K562 (cell line): ENCODE measurements at regions not wholly inside any gene's neighbourhood (a gene's known extent, or its start where the extent isn't known, plus 50 kb on each side); places are given as distances from the start of the nearest gene placed in this dataset.

Experiments
- DACH1 ChIP-seq: fragments of 450-650 bp; IDR thresholded peaks from 2 replicates; pipeline ENCODE4 v1.6.1; 2018; ENCODE audit not compliant: partially characterized antibody
- DEAF1 ChIP-seq: fragments of 450-650 bp; formaldehyde crosslinking; IDR thresholded peaks from 2 replicates; pipeline ENCODE4 v1.4.0; 2020; ENCODE audit warnings: mild to moderate bottlenecking, moderate library complexity
- DPF2 ChIP-seq: fragments of 450-650 bp; IDR thresholded peaks from 2 replicates; pipeline ENCODE4 v1.6.1; 2016
- EGR1 ChIP-seq: fragments of 450-650 bp; conservative IDR thresholded peaks from 2 replicates; pipeline ENCODE4 v1.6.1; 2017; ENCODE audit warnings: mild to moderate bottlenecking
- ETV1 ChIP-seq: fragments of 450-650 bp; conservative IDR thresholded peaks from 2 replicates; pipeline ENCODE4 v1.6.1; 2016; ENCODE audit warnings: missing genetic modification characterization, control low read depth, low read depth, missing compliant biosample characterization
- FOS ChIP-seq: IDR thresholded peaks from 3 replicates; pipeline ENCODE4 v1.6.1; 2011; ENCODE audit not compliant: insufficient read length; ENCODE audit errors: extremely low read depth
- GTF3C2 ChIP-seq: IDR thresholded peaks from 3 replicates; pipeline ENCODE4 v1.6.1; 2011; ENCODE audit warnings: borderline replicate concordance, mild to moderate bottlenecking, moderate library complexity; ENCODE audit not compliant: insufficient read length; ENCODE audit errors: extremely low read depth
- HMG20B ChIP-seq: fragments of 250-450 bp; sonication (Bioruptor Pico); IDR thresholded peaks from 2 replicates; pipeline ENCODE4 v1.5.0; 2021; ENCODE audit warnings: mild to moderate bottlenecking
- KLF16 ChIP-seq: IDR thresholded peaks from 2 replicates; pipeline ENCODE4 v1.6.1; 2016; ENCODE audit warnings: antibody characterized with exemption
- MCM2 ChIP-seq: fragments of 450-650 bp; IDR thresholded peaks from 2 replicates; pipeline ENCODE4 v1.6.1; 2017; ENCODE audit warnings: low read depth, mild to moderate bottlenecking
- MIER1 ChIP-seq: fragments of 450-650 bp; IDR thresholded peaks from 2 replicates; pipeline ENCODE4 v1.6.1; 2016; ENCODE audit warnings: antibody characterized with exemption, mild to moderate bottlenecking, low read depth
- NFIX ChIP-seq: fragments of 250-450 bp; sonication (Bioruptor Pico); IDR thresholded peaks from 2 replicates; pipeline ENCODE4 v1.4.0; 2020; ENCODE audit warnings: low read depth, mild to moderate bottlenecking, moderate library complexity
- NFRKB ChIP-seq: fragments of 450-650 bp; IDR thresholded peaks from 2 replicates; pipeline ENCODE4 v1.6.1; 2016; ENCODE audit warnings: low read depth
- NFYB ChIP-seq: IDR thresholded peaks from 2 replicates; pipeline ENCODE4 v1.6.1; 2011; ENCODE audit warnings: mild to moderate bottlenecking, moderate library complexity; ENCODE audit not compliant: insufficient read length; ENCODE audit errors: extremely low read depth
- NR4A1 ChIP-seq, 2 experiments: fragments of 250-450 bp in 1 of 2; fragments of 450-650 bp in 1 of 2; sonication (Bioruptor Pico) in 1 of 2; IDR thresholded peaks; 2 replicates each; pipeline versions ENCODE4 v1.4.0 to v1.6.1; 2016 to 2020; ENCODE audit warnings: mild to moderate bottlenecking in 2 of 2, missing compliant biosample characterization in 1 of 2, missing genetic modification characterization in 1 of 2, moderate library complexity in 1 of 2
- PCBP1 ChIP-seq: fragments of 200-400 bp; formaldehyde crosslinking; IDR thresholded peaks from 2 replicates; pipeline ENCODE4 v1.6.1; 2018; ENCODE audit warnings: mild to moderate bottlenecking, low read depth, low read length; ENCODE audit not compliant: poor library complexity, severe bottlenecking
- RUNX1 ChIP-seq: sonication (generic); IDR thresholded peaks from 2 replicates; pipeline ENCODE4 v1.6.1; 2016; ENCODE audit warnings: antibody characterized with exemption, low read depth
- SIN3B ChIP-seq: fragments of 450-650 bp; IDR thresholded peaks from 2 replicates; pipeline ENCODE4 v1.6.1; 2017; ENCODE audit warnings: low read depth, mild to moderate bottlenecking, moderate library complexity
- SP2 ChIP-seq: IDR thresholded peaks from 2 replicates; pipeline ENCODE4 v1.6.1; 2011; ENCODE audit warnings: mild to moderate bottlenecking, low read depth, low read length, moderate library complexity; ENCODE audit not compliant: poor library complexity, severe bottlenecking; ENCODE audit errors: extremely low read depth
- TAF15 ChIP-seq: fragments of 200-400 bp; formaldehyde crosslinking; IDR thresholded peaks from 2 replicates; pipeline ENCODE4 v1.6.1; 2017; ENCODE audit warnings: mild to moderate bottlenecking, low read depth, low read length, moderate library complexity
- TGIF2 ChIP-seq: sonication (generic); formaldehyde crosslinking; IDR thresholded peaks from 2 replicates; pipeline ENCODE4 v1.8.1; 2022; ENCODE audit warnings: mild to moderate bottlenecking, missing genetic modification reagents, moderate library complexity
- U2AF2 ChIP-seq: fragments of 200-400 bp; formaldehyde crosslinking; optimal IDR thresholded peaks from 2 replicates; pipeline ENCODE3; 2017; ENCODE audit warnings: low read depth, mild to moderate bottlenecking, low read length

GRCh38 chr6:37102299-37103168, 67.4 kb upstream of the PIM1 start (continued):
- no peak for TF ChIP-seq SP2
- TF ChIP-seq FOS: no peak
- TF ChIP-seq HMG20B (CRISPR knock-in tag): no peak
- peak; percentile 50; the same call in 1 of the 2 replicates for TF ChIP-seq SIN3B
- no peak for TF ChIP-seq MCM2
- no peak for TF ChIP-seq NFYB
- TF ChIP-seq DPF2: no peak
- no peak for TF ChIP-seq EGR1
- no peak for TF ChIP-seq TGIF2 (CRISPR knock-in tag)
- no peak for TF ChIP-seq TAF15
- TF ChIP-seq NFRKB: no peak; the same call in 1 of the 2 replicates
- TF ChIP-seq U2AF2: no peak
- no peak for TF ChIP-seq ETV1
- TF ChIP-seq NR4A1 (CRISPR knock-in tag; IDR thresholded peaks at IDR 0.05): no peak; the same call in 1 of the 2 replicates
- no peak; the same call in 1 of the 2 replicates for TF ChIP-seq NR4A1 (tag; IDR thresholded peaks at IDR 0.05)
- no peak for TF ChIP-seq MIER1
- TF ChIP-seq KLF16: no peak
- peak; percentile 25; the same call in 1 of the 2 replicates for TF ChIP-seq RUNX1
- TF ChIP-seq PCBP1: no peak
- TF ChIP-seq DEAF1 (CRISPR knock-in tag): no peak
- no peak for TF ChIP-seq GTF3C2
- TF ChIP-seq DACH1: peak; percentile 78
- no peak for TF ChIP-seq NFIX
